GM04504 (cell line): ENCODE measurements at regions not wholly inside any gene's neighbourhood (a gene's known extent, or its start where the extent isn't known, plus 50 kb on each side); places are given as distances from the start of the nearest gene placed in this dataset.
"Not testable (repeated sequence)": the region's sequence is repeated elsewhere in the genome, so short reads cannot be mapped to it uniquely, and the experiment has no call there.

Source experiments
- DNase-seq: peaks from one replicate; pipeline ENCODE4 v3.0.0-alpha.2; 2012; ENCODE audit warnings: low read depth

- DNase-seq, result peak; percentile 32
These were observed 258.3 kb downstream of the SRGAP2C start for GRCh38 chr1:121443001-121443540.

GRCh38 chr1:121444096-121444495 is 259.3 kb downstream of the SRGAP2C start:
- DNase-seq, result no peak

GRCh38 chr1:121445679-121446078 is 260.9 kb downstream of the SRGAP2C start:
- DNase-seq, result no peak

DNA sequence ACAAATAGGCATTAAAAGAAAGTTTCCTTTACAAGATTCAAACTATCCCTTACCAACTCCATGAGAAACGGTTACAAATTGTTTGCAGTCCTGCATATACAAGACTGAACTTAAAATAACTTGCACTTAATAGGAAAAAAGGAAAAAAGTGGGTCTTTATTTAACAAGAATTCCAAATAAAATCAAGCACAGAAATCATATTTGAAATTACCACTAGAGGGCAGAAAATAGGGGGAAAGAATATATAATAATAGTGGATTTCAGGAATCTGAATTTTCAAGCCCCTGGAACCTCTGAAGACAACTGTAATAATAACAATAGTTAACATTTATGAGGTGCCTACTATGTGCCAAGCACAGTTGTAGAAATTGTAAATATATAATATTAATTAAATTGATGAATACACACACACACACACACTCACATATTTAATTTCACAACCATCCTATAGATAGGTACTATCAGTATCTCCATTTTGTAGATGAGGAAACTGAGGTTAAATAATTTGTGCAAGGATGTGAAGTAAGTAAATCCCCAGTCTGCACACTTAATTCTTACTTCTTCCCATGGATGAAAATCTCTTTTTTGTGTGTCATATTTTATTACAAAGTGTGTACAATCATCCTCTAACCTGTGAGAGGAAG is 262.6 kb downstream of the SRGAP2C start:
- not testable (repeated sequence) for DNase-seq

- not testable (repeated sequence) for DNase-seq
These were observed 263.3 kb downstream of the SRGAP2C start for GRCh38 chr1:121448064-121448463.

GRCh38 chr1:121448851-121449250 is 264.1 kb downstream of the SRGAP2C start:
- DNase-seq, result no peak

GRCh38 chr1:121452484-121452883 is 267.7 kb downstream of the SRGAP2C start:
- DNase-seq, result no peak

GRCh38 chr1:121458291-121459048 is 273.7 kb downstream of the SRGAP2C start:
- DNase-seq, result no peak

- no peak for DNase-seq
These were observed 274.5 kb downstream of the SRGAP2C start for GRCh38 chr1:121459235-121459634.

GRCh38 chr1:121469395-121469794 is 284.6 kb downstream of the SRGAP2C start:
- not testable (repeated sequence) for DNase-seq

- not testable (repeated sequence) for DNase-seq
These were observed 285.6 kb downstream of the SRGAP2C start for GRCh38 chr1:121470401-121470800.

DNA sequence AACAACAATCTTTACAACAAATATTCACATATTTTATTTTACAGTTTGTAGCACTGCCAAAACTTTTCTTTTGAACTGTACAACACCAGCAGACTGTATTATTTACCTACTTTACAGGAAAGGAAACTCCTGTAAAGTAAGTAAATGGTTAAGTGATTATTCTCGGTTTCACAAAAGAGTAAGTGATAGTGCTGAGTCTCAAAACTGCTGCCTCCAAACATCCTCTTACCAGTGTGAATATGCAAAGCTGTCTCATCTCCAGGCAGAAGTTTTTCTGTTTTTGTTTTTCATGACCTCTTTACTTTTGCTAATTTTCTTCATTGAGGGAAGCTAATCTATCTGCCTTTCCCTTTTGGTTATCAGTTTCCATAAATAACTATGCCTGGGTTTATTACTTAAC is 286.7 kb downstream of the SRGAP2C start:
- no peak for DNase-seq

GRCh38 chr1:121472017-121472416 is 287.2 kb downstream of the SRGAP2C start:
- no peak for DNase-seq

DNA sequence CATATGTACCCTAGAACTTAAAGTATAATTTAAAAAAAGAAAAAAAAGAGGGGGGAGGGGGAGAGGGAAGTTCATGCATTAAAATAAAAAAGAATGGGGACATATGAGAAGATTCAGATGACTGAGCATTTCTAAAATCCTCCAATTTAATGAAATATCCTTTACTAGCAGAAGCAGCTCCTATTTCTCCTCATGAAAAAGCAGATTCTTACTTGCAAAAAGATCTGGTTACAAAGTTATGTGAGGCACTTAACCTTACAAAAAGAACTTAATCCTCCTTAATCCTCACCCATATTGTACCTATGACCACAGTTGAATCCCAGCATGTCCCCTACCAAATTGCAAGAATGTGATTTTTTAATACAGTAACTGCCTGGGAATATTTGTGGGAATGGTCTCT is 298.5 kb downstream of the SRGAP2C start:
- DNase-seq, result no peak

GRCh38 chr1:121483961-121484424 is 299.2 kb downstream of the SRGAP2C start:
- peak; percentile 76 for DNase-seq

- DNase-seq, result not testable (repeated sequence)
These were observed 310.0 kb downstream of the SRGAP2C start for GRCh38 chr1:121494796-121495195.

DNA sequence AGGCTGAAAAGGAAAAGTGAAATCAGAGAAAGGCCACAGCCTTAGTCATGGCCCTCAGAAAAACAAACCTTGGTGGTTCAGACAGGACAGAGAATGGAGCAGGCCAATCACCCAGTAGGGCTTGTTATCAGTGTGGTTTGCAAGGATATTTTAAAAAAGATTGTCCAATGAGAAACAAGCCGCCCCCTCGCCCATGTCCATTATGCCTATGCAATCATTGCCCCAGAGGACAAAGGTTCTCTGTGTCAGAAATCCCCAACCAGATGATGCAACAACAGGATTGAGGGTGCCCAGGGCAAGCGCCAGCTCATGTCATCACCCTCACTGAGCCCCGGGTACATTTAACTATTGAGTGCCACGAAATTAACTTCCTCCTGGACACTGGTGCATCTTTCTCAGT is 326.7 kb downstream of the SRGAP2C start:
- not testable (repeated sequence) for DNase-seq

DNA sequence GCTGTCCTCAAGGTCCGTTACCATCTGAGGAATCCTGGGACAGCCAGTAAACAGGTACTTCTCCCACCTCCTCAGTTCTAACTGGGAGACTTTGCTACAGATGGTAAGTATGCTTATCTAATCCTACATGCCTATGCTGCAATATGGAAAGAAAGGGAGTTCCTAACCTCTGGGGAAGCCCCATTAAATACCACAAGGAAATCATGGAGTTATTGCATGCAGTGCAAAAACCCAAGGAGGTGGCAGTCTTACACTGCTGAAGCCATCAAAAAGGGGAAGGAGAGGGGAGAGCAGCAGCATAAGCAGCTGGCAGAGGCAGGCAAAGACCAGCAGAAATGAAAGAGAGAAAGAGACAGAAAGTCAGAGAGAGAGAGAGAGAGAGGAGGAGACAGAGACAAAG is 327.1 kb downstream of the SRGAP2C start:
- not testable (repeated sequence) for DNase-seq

DNA sequence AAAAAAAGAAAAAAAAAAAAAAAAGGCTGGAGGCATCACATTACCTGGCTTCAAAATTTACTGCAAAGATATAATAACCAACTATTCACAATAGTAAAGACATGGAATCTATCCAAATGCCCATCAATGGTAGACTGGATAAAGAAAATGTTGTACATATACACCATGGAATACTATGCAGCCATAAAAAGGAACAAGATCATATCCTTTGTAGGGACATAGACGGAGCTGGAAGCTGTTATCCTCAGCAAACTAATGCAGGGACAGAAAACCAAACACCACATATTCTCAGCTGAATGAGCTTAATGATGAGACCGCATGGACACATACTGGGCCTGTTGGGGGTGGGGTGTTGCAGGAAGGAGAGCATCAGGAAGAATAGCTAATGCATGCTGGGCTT is 330.5 kb downstream of the SRGAP2C start:
- no peak for DNase-seq

- no peak for DNase-seq
These were observed 331.6 kb downstream of the SRGAP2C start for GRCh38 chr1:121516234-121516967.

DNA sequence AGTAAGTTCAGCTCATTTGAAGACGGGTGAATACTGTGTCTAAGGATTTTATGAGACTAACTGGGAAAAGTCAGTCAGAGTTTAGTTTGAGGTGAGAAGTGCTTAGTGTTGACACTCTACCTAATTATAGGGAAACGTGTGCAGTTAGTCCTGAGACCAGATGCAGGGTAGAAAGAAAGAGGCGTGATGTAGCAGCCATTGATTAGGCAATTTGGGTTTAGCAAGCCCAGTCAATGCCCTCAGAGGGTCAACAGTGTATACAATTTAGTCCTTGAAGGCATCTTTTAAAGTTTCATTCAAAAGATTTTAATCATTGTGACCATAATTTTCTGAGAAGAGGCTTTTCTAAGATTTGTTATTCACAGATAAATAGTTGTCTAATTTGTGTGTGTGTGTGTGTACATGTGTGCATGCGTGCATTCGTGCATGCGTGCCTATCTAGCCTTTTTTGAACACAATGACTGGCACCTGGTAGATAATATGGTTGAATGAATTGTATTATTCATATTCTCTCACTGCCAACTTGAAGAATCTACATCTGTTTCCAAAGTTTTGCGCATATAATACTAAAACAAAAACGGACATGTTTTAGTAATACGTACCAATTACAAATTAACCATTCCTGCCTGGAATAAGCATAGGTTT is 332.9 kb downstream of the SRGAP2C start:
- DNase-seq, result no peak

DNA sequence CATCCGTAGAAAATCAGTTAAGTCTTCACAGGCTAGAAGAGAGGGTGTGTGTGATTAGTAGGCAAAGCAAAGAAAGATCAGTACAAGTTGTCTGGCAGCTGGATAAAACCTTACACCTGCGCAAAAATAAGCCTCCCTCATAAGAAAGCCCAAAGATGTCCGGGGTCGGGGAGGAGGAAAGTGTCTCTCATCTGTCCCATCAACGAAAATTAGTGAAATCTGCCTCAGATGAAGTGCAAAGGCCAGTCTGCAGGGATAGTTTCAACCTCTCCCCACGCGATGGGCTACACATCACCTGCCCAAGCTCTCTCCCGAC is 333.9 kb downstream of the SRGAP2C start:
- DNase-seq, result no peak
